ENCODE measurements at regions not wholly inside any gene's neighbourhood (a gene's known extent, or its start where the extent isn't known, plus 50 kb on each side); places are given as distances from the start of the nearest gene placed in this dataset.
"Not testable (repeated sequence)": the region's sequence is repeated elsewhere in the genome, so short reads cannot be mapped to it uniquely, and the experiment has no call there.

GRCh38 chrX:118216087-118216486 is 99.5 kb upstream of the KLHL13 start:
- no peak for DNase-seq

GRCh38 chrX:118216509-118216908 is 99.9 kb upstream of the KLHL13 start:
- no peak for DNase-seq

- DNase-seq = no peak
Measured at GRCh38 chrX:118218079-118218478, 101.5 kb upstream of the KLHL13 start.

GRCh38 chrX:118218940-118219339 is 102.3 kb upstream of the KLHL13 start:
- DNase-seq = no peak

GRCh38 chrX:118219866-118220265 is 103.3 kb upstream of the KLHL13 start:
- DNase-seq = no peak

- DNase-seq = no peak
Measured at GRCh38 chrX:118220509-118220908, 103.9 kb upstream of the KLHL13 start.

- DNase-seq = no peak
Measured at GRCh38 chrX:118221270-118221669, 104.7 kb upstream of the KLHL13 start.

- no peak for DNase-seq
Measured at GRCh38 chrX:118221733-118222132, 105.1 kb upstream of the KLHL13 start.

- DNase-seq = no peak
Measured at GRCh38 chrX:118222421-118222820, 105.8 kb upstream of the KLHL13 start.

- DNase-seq = no peak
Measured at GRCh38 chrX:118225711-118226428, 109.3 kb upstream of the KLHL13 start.

- DNase-seq = no peak
Measured at GRCh38 chrX:118228041-118228440, 111.4 kb upstream of the KLHL13 start.

GRCh38 chrX:118228456-118228855 is 111.8 kb upstream of the KLHL13 start:
- no peak for DNase-seq

- DNase-seq = no peak
Measured at GRCh38 chrX:118231464-118231863, 114.4 kb upstream of the WDR44 start.

- DNase-seq = no peak
Measured at GRCh38 chrX:118239178-118239870, 106.6 kb upstream of the WDR44 start.

GRCh38 chrX:118239913-118240698 is 105.8 kb upstream of the WDR44 start:
- DNase-seq = no peak

GRCh38 chrX:118246961-118247360 is 98.9 kb upstream of the WDR44 start:
- not testable (repeated sequence) for DNase-seq

- DNase-seq = no peak
Measured at GRCh38 chrX:118249146-118249545, 96.8 kb upstream of the WDR44 start.

- no peak for DNase-seq
Measured at GRCh38 chrX:118250445-118250844, 95.5 kb upstream of the WDR44 start.

GRCh38 chrX:118251271-118251670 is 94.6 kb upstream of the WDR44 start:
- no peak for DNase-seq

- no peak for DNase-seq
Measured at GRCh38 chrX:118252967-118253366, 92.9 kb upstream of the WDR44 start.

GRCh38 chrX:118254611-118255010 is 91.3 kb upstream of the WDR44 start:
- DNase-seq = peak; percentile 32 to 49

- no peak for DNase-seq
Measured at GRCh38 chrX:118255921-118256320, 90.0 kb upstream of the WDR44 start.

GRCh38 chrX:118257781-118258180 is 88.1 kb upstream of the WDR44 start:
- DNase-seq = no peak

GRCh38 chrX:118259213-118259612 is 86.7 kb upstream of the WDR44 start:
- DNase-seq = no peak

Measured in stimulated activated CD4-positive, alpha-beta T cell treated with anti-CD3 and anti-CD28 coated beads, Interleukin-2, amount 100 ng/mL, for 48 hours (primary cell).